ACHN (cell line): ENCODE measurements at regions not wholly inside any gene's neighbourhood (a gene's known extent, or its start where the extent isn't known, plus 50 kb on each side); places are given as distances from the start of the nearest gene placed in this dataset.

Experiments
- DNase-seq: peaks from one replicate; pipeline ENCODE4 v3.0.0-alpha.2; 2015
- in situ Hi-C: cut with HindIII; loops from 2 replicates; pipeline ENCODE4 v1.10.0; 2017; ENCODE audit warnings: low sequenced_read_pairs, low pct_ligation_motif_present, low pct_unique_long_range_greater_than_20kb

DNA sequence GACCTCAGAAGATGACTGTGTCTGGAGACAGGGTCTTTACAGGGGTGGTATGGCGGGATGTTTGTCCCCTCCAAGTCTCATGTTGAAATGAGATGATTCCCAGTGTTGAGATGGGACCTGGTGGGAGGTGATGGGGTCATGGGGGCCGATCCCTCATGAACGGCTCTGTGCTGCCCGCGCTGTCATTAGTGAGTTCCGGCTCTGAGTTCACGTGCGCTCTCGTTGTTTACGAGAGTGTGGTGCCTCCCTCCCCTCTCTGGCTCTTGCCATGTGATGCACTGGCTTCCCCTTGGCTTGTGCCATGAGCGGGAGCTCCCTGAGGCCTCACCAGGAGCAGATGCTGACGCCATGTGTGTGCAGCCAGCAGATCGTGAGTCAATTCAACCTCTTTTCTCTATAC is 830.8 kb downstream of the TBC1D22A start:
- no peak for DNase-seq
- in situ Hi-C loops = no loop called here

- in situ Hi-C loops = no loop called here
- no peak for DNase-seq
Observed at GRCh38 chr22:47592791-47593190, 830.3 kb downstream of the TBC1D22A start.

GRCh38 chr22:47591709-47592108 is 829.3 kb downstream of the TBC1D22A start:
- in situ Hi-C loops = no loop called here
- no peak for DNase-seq

DNA sequence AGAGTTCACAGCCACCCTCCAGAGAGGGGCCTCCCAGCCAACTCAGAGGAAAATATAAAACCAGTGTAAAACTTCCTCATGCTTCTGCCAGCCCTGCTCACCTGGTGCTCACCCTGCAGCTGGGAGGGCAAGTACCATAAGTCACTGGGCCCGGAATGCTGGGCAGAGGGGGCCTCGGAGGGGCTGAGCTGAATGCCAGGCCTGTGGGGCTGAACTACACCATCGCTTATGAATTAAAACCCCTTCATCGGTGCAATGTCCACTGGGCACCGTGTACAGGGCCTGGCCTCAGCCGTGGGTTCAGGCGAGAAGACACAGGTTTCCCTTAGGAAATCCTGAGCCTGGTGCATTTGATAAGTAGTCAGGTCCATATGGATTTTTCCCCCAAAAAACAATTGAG is 828.6 kb downstream of the TBC1D22A start:
- in situ Hi-C loops = no loop called here
- no peak for DNase-seq

GRCh38 chr22:47589271-47590250 is 827.1 kb downstream of the TBC1D22A start:
- no peak for DNase-seq
- in situ Hi-C loops = no loop called here

- DNase-seq = no peak
- in situ Hi-C loops = no loop called here
Observed at GRCh38 chr22:47588578-47588960, 826.1 kb downstream of the TBC1D22A start.

- no peak for DNase-seq
- in situ Hi-C loops = no loop called here
Observed at GRCh38 chr22:47587861-47588577, 825.6 kb downstream of the TBC1D22A start.

GRCh38 chr22:47587361-47587760 is 824.9 kb downstream of the TBC1D22A start:
- no peak for DNase-seq
- in situ Hi-C loops = no loop called here

DNA sequence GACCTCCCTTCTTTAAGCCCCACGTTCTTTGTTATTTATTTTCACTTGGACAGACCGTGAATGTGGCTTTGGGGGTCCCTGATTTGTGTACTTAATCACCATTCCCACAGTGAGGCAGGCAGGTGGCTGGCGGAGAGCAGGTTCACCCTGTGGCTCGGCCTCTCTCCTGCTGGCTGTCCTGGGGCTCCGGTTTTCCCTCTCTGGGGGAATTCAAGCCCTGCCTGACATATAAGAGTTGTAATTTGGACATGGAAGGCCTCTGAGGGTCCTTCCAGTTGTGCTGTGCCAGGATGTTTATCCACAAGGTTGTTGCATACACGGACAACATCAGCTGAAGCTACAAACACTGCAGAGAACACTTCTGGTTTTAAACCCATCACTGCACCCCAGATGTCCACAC is 824.5 kb downstream of the TBC1D22A start:
- in situ Hi-C loops = no loop called here
- no peak for DNase-seq

GRCh38 chr22:47586038-47586437 is 823.6 kb downstream of the TBC1D22A start:
- in situ Hi-C loops = no loop called here
- DNase-seq = no peak

DNA sequence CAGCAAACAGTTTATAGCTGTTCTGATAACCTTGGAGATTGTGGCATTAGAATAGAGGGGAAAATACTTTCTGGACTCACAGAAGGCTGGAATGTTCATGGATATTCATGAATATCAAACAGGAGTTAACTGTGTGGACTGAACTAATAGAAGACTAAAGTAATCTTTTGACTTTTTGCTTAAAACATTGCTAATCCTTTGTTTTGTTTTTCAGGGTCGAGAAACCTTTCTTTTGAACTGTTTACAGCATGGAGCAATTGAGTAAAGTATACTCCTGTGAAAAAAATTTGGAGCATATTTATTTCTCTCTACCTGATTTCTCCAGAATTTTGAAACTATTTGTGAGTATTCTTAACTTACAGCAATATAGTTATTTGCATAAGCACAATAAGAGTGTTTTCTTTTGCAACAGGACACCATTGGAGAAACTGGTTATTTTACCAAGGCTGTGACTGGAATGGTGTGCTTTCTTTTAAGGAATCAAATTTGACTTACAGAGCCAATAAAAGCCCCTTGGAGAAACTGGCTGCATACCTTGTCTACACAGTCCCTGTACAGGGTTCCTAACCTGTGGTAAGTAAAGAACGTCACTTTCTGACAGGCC is 821.6 kb downstream of the TBC1D22A start:
- no peak for DNase-seq
- in situ Hi-C loops = no loop called here

DNA sequence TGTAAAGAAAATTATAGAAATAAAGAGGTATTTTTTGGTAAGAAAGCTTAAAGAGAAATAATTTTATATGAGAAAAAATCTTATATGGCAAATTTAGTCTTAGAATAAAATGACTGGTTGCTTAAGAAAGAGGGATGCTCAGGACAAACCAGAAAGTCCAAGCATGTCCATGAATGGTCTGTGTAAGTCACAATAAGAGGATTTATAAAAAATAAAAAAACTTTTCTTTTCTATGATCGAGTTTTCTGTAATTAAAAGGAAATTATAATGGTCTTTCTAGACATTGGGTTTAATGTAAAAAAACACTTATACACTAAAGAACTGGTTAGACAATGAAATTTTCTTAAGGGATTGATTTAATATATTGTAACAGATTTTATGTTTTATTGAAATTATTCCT is 819.6 kb downstream of the TBC1D22A start:
- no peak for DNase-seq
- in situ Hi-C loops = no loop called here

DNA sequence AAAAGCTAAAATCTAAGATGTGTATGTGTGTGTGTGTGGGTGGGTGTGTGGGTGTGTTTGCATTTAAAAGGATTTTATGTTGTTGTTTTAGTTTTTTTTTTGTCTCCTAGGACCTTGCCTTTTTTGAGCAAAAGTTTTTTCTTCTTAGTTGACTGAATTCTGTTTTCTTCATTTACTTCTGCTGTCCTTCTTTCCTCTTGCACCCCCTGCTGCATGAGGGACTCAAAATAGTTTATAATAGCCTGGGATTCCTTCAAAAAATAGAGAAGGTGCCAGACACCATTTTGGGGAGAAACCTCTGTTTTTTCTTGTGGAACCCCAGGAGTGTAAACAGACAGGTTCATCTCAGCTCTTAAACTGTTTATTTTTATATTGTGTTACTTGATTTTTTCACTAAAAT is 817.7 kb downstream of the TBC1D22A start:
- in situ Hi-C loops = no loop called here

GRCh38 chr22:47576908-47577307 is 814.5 kb downstream of the TBC1D22A start:
- DNase-seq = no peak
- in situ Hi-C loops = no loop called here

More for the DNA sequence above, 817.7 kb downstream of the TBC1D22A start:
- no peak for DNase-seq

DNA sequence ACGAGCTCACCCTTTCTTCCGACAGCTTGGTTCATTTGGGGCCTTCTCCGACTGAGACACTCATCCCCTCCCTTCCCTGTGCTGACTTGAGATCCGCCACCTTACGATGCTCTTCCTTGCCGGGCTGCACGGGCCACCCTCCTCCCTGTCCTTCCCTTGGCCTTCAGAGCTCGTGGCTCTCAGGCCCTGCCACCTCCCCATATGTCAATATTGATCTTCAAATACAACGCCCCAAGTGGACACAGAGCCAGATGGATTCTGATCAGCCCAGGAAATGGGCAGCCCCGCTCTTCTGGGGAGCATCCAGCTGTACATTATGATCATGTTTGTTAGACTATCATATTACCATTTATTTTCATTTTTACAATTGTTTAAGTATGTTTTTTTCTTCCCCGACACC is 812.8 kb downstream of the TBC1D22A start:
- in situ Hi-C loops = no loop called here

DNA sequence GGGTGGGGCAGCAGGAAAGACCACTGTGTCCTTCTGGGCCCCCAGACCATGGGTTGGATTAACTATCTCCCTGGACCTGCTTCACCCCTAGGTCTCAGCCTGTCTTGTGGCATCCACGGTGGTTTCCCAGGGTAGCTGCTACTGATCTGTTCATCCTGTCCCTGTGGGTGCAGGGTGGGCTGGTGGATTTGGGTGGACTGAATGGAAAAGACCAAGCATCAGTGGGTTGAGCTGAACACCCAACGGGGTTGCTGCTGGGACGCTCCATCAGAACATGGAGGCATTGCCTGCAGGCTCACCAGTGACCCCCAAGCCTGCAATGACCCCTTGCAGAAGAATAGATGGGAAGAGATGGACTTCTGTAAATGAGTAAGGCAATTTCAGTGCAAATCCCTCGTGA is 812.1 kb downstream of the TBC1D22A start:
- in situ Hi-C loops = no loop called here
- no peak for DNase-seq

More for the DNA sequence above, 812.8 kb downstream of the TBC1D22A start:
- no peak for DNase-seq

GRCh38 chr22:47573141-47573540 is 810.7 kb downstream of the TBC1D22A start:
- in situ Hi-C loops = no loop called here
- no peak for DNase-seq

DNA sequence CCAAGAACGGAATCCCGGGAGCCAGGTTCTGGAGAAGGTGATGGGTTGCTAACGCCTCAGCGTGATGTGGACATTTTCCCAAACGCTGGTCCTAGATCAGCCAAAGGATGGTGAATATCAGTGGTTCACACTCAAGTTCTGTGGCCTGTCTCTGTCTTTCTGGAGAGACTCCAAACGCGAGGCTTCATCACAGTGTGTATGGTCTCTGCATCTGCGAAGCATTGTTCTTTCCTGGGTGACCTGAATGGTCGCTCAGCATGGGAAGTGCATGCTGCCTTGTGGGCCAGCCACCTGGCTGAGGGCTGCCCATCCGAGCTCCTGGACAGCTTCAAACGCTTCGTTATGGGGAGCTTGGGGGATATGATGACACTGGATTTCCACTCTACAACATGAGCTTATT is 810.0 kb downstream of the TBC1D22A start:
- DNase-seq = no peak
- in situ Hi-C loops = no loop called here

DNA sequence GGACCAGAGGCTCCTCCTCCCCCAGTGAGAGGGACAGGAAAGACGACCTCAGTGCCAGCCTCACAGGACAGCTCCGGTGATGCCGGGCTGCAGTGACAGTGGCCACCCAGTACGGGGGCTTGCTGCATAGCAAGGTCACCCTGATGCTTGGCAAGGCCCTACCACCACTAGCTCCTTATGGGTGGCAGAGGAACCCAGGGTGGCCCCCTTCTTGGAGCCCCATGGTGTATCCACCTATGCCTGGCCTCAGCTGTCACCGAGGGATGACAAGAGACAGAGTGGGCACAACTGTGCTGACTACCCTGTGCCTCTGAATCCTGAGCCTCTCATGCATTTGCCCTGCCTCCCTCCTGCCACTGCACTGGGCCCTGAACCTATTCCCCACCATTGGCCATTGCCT is 809.2 kb downstream of the TBC1D22A start:
- DNase-seq = no peak
- in situ Hi-C loops = no loop called here
